Stimulated activated CD8-positive, alpha-beta memory T cell treated with anti-CD3 and anti-CD28 coated beads, Interleukin-12 subunit alpha, Interleukin-12 subunit beta, amount 100 ng/mL, for 24 hours (primary cell): ENCODE measurements at regions not wholly inside any gene's neighbourhood (a gene's known extent, or its start where the extent isn't known, plus 50 kb on each side); places are given as distances from the start of the nearest gene placed in this dataset.

Experiments used
- DNase-seq: peaks from one replicate; pipeline ENCODE4 v3.0.0-alpha.2; 2020; ENCODE audit errors: extremely low read depth

GRCh38 chr3:68306571-68306970 lies 625.8 kb downstream of the TAFA4 start:
- DNase-seq: no peak

GRCh38 chr3:68295457-68295856 lies 636.9 kb downstream of the TAFA4 start:
- no peak for DNase-seq

GRCh38 chr3:68290333-68290732 lies 635.9 kb upstream of the SUCLG2 start:
- DNase-seq: no peak

- DNase-seq: no peak
Measured at GRCh38 chr3:68288085-68288484, 633.7 kb upstream of the SUCLG2 start.

- no peak for DNase-seq
Measured at GRCh38 chr3:68287101-68287500, 632.7 kb upstream of the SUCLG2 start.

- no peak for DNase-seq
Measured at GRCh38 chr3:68274286-68274685, 619.9 kb upstream of the SUCLG2 start.

GRCh38 chr3:68271145-68271544 lies 616.7 kb upstream of the SUCLG2 start:
- no peak for DNase-seq

- no peak for DNase-seq
Measured at GRCh38 chr3:68256635-68257223, 602.3 kb upstream of the SUCLG2 start.

GRCh38 chr3:68249265-68249664 lies 594.9 kb upstream of the SUCLG2 start:
- no peak for DNase-seq

- DNase-seq: no peak
Measured at GRCh38 chr3:68242606-68243005, 588.2 kb upstream of the SUCLG2 start.

- DNase-seq: no peak
Measured at GRCh38 chr3:68239542-68239941, 585.1 kb upstream of the SUCLG2 start.

- no peak for DNase-seq
Measured at GRCh38 chr3:68234076-68234780, 579.8 kb upstream of the SUCLG2 start.

- DNase-seq: no peak
Measured at GRCh38 chr3:68228856-68229255, 574.4 kb upstream of the SUCLG2 start.

GRCh38 chr3:68220832-68221231 lies 566.4 kb upstream of the SUCLG2 start:
- no peak for DNase-seq

GRCh38 chr3:68211637-68212036 lies 557.2 kb upstream of the SUCLG2 start:
- no peak for DNase-seq

GRCh38 chr3:68210635-68211034 lies 556.2 kb upstream of the SUCLG2 start:
- DNase-seq: no peak

GRCh38 chr3:68207327-68207726 lies 552.9 kb upstream of the SUCLG2 start:
- DNase-seq: no peak

GRCh38 chr3:68206524-68207117 lies 552.2 kb upstream of the SUCLG2 start:
- no peak for DNase-seq

GRCh38 chr3:68186733-68187132 lies 532.3 kb upstream of the SUCLG2 start:
- DNase-seq: no peak

- DNase-seq: no peak
Measured at GRCh38 chr3:68176600-68176999, 522.2 kb upstream of the SUCLG2 start.

GRCh38 chr3:68173012-68173634 lies 518.7 kb upstream of the SUCLG2 start:
- DNase-seq: no peak

GRCh38 chr3:68172039-68172438 lies 517.6 kb upstream of the SUCLG2 start:
- DNase-seq: no peak

GRCh38 chr3:68163968-68164367 lies 509.6 kb upstream of the SUCLG2 start:
- DNase-seq: no peak
